ENCODE measurements at regions not wholly inside any gene's neighbourhood (a gene's known extent, or its start where the extent isn't known, plus 50 kb on each side); places are given as distances from the start of the nearest gene placed in this dataset.

DNA sequence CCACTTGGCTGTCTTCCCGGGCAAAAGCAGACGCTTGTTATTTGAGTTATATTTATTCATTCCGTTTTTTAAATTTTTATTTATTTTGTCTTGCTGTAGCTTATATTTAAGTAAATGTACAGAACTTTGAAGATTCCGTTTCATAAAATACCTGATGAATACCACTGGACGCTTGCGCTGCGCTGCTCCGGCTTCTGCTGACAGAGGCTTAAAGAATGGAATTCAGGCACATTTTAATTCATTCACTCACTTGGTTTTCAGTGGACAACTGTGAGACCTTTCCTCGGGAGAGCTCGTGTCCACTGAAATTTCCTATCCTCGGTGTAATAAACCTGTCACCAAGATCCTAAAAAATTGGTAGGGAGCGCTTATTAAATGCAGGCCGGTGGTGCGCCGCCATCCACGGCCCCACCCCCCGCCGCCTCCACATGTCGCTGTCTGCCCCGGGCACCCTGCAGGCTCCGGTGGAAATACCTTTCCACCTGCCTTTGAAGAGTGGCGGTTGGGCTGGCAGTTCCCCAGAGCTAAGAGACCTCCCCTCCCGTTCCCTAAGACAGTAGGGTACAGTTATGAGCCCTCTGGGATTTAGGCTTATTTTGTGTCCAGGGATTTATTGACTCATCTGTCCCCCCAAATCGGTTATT, 62.5 kb upstream of the UBE2E1 start:
- DNase-seq (no peak), ATAC-seq (no peak)
- H3K4me3 ChIP-seq (ENCODE audit: low read length), result no peak overlapping the region
- H3K36me3 Mint-ChIP-seq, result no peaks in the 10 kb centered on the region
- H3K4me3 Mint-ChIP-seq, result no peak overlapping the region
- H3K4me1 ChIP-seq (ENCODE audit: control insufficient read depth, insufficient read depth, low read length), result peaks cover 9% of the 10 kb centered on the region
- no peaks in the 10 kb centered on the region for H3K9me3 Mint-ChIP-seq
- no peaks in the 10 kb centered on the region for H3K27me3 Mint-ChIP-seq (ENCODE audit: low read depth in 2 of 2)
- intact Hi-C loops (cut with micrococcal nuclease), result no loop called here
- no peaks in the 10 kb centered on the region for H3K9me3 ChIP-seq (ENCODE audit: control insufficient read depth, insufficient read depth, low read length)
- WGBS (ENCODE audit: insufficient coverage), result 91% methylated on average over 22 of the region's 24 CpGs
- H3K27ac Mint-ChIP-seq, result no peak overlapping the region
- peaks cover 11 to 14% of the 10 kb centered on the region in 2 donors for H3K4me1 Mint-ChIP-seq
- TF ChIP-seq CTCF (IDR thresholded peaks at IDR 0.05), result no peak
- no peak overlapping the region for H3K27ac ChIP-seq (ENCODE audit: low read length)
- no peaks in the 10 kb centered on the region for H3K27me3 ChIP-seq (ENCODE audit: control insufficient read depth, insufficient read depth, low read length)
- H3K36me3 ChIP-seq (ENCODE audit: control insufficient read depth, insufficient read depth, low read length), result no peaks in the 10 kb centered on the region

GRCh38 chr3:23746441-23746840, 59.3 kb upstream of the UBE2E1 start:
- Mint-ChIP-seq H3K4me3 (no peak overlapping the region), H3K9me3 (no peaks in the 10 kb centered on the region), H3K27me3 (ENCODE audit: low read depth in 2 of 2) (no peaks in the 10 kb centered on the region), H3K36me3 (no peaks in the 10 kb centered on the region), H3K4me1 (no peaks in the 10 kb centered on the region), H3K27ac (no peak overlapping the region)
- Histone ChIP-seq H3K36me3 (ENCODE audit: control insufficient read depth, insufficient read depth, low read length) (no peaks in the 10 kb centered on the region), H3K4me3 (ENCODE audit: low read length) (no peak overlapping the region), H3K9me3 (ENCODE audit: control insufficient read depth, insufficient read depth, low read length) (no peaks in the 10 kb centered on the region), H3K4me1 (ENCODE audit: control insufficient read depth, insufficient read depth, low read length) (no peaks in the 10 kb centered on the region), H3K27ac (ENCODE audit: low read length) (no peak overlapping the region), H3K27me3 (ENCODE audit: control insufficient read depth, insufficient read depth, low read length) (no peaks in the 10 kb centered on the region)
- ATAC-seq (no peak), DNase-seq (no peak)
- WGBS (ENCODE audit: insufficient coverage), result 71% methylated on average over 7 of the region's 7 CpGs
- intact Hi-C loops (cut with micrococcal nuclease), result no loop called here
- TF ChIP-seq CTCF (IDR thresholded peaks at IDR 0.05), result no peak

GRCh38 chr3:23747841-23748240, 57.9 kb upstream of the UBE2E1 start:
- no peak for DNase-seq
- TF ChIP-seq CTCF (IDR thresholded peaks at IDR 0.05), result no peak
- intact Hi-C loops (cut with micrococcal nuclease), result no loop called here
- no CpG with 5 or more reads among the region's 2 CpGs for WGBS (ENCODE audit: insufficient coverage)
- no peaks in the 10 kb centered on the region for H3K4me1 ChIP-seq (ENCODE audit: control insufficient read depth, insufficient read depth, low read length)
- H3K27me3 ChIP-seq (ENCODE audit: control insufficient read depth, insufficient read depth, low read length), result no peaks in the 10 kb centered on the region
- Mint-ChIP-seq H3K27me3 (ENCODE audit: low read depth in 2 of 2) (no peaks in the 10 kb centered on the region), H3K9me3 (no peaks in the 10 kb centered on the region), H3K27ac (no peak overlapping the region), H3K4me1 (no peaks in the 10 kb centered on the region), H3K4me3 (no peak overlapping the region), H3K36me3 (no peaks in the 10 kb centered on the region)
- no peak overlapping the region for H3K27ac ChIP-seq (ENCODE audit: low read length)
- H3K36me3 ChIP-seq (ENCODE audit: control insufficient read depth, insufficient read depth, low read length), result no peaks in the 10 kb centered on the region
- no peak for ATAC-seq
- no peak overlapping the region for H3K4me3 ChIP-seq (ENCODE audit: low read length)
- no peaks in the 10 kb centered on the region for H3K9me3 ChIP-seq (ENCODE audit: control insufficient read depth, insufficient read depth, low read length)

All from natural killer cell (primary cell).